Activated CD8-positive, alpha-beta T cell treated with anti-CD3 and anti-CD28 coated beads for 36 hours (primary cell): ENCODE measurements at regions not wholly inside any gene's neighbourhood (a gene's known extent, or its start where the extent isn't known, plus 50 kb on each side); places are given as distances from the start of the nearest gene placed in this dataset.

ENCODE experiments used
- ATAC-seq: fragments of 200-7000 bp; cut with Tn5 transposase; one replicate; pipeline ENCODE4 v1.10.0; 2021; ENCODE audit warnings: mild to moderate bottlenecking, moderate library complexity
- CTCF ChIA-PET: fragments of 350-600 bp; sonication (Branson Sonifier 250); formaldehyde crosslinking; loops from one replicate; lab custom pipeline; 2021; ENCODE audit warnings: antibody characterized with exemption; lab: Charles Lee
- POLR2A ChIA-PET: fragments of 350-600 bp; sonication (Branson Sonifier 250); formaldehyde crosslinking; loops from one replicate; lab custom pipeline; 2021; ENCODE audit warnings: antibody characterized with exemption; lab: Charles Lee
- DNase-seq: peaks from one replicate; pipeline ENCODE4 v3.0.0-alpha.2; 2020
- H3K27ac Mint-ChIP-seq: one replicate; pipeline ENCODE4 v1.8.0; 2021; ENCODE audit warnings: mild to moderate bottlenecking, mixed read lengths
- H3K27me3 Mint-ChIP-seq: one replicate; pipeline ENCODE4 v1.8.0; 2021; ENCODE audit warnings: mixed read lengths
- H3K36me3 Mint-ChIP-seq: one replicate; pipeline ENCODE4 v1.8.0; 2021; ENCODE audit warnings: low read depth, mixed read lengths
- H3K4me1 Mint-ChIP-seq: one replicate; pipeline ENCODE4 v1.8.0; 2021; ENCODE audit warnings: low read depth, mixed read lengths
- H3K4me3 Mint-ChIP-seq: one replicate; pipeline ENCODE4 v1.8.0; 2021; ENCODE audit warnings: mild to moderate bottlenecking, moderate library complexity, mixed read lengths
- H3K9me3 Mint-ChIP-seq: one replicate; pipeline ENCODE4 v1.8.0; 2021; ENCODE audit warnings: mixed read lengths
- CTCF ChIP-seq: fragments of 200-600 bp; IDR thresholded peaks from one replicate; pipeline ENCODE4 v1.8.0; 2022; ENCODE audit warnings: antibody characterized with exemption, mild to moderate bottlenecking
- intact Hi-C: fragments of 100-400 bp; cut with micrococcal nuclease; formaldehyde crosslinking; loops from one replicate; pipeline ENCODE4 v1.10.0; 2022

GRCh38 chr21:41600116-41600515, 92.2 kb upstream of the TMPRSS2 start:
- H3K4me1 Mint-ChIP-seq, result no peaks in the 10 kb centered on the region
- H3K36me3 Mint-ChIP-seq, result no peaks in the 10 kb centered on the region
- H3K27me3 Mint-ChIP-seq, result peaks cover 3% of the 10 kb centered on the region
- ATAC-seq (no peak), DNase-seq (no peak)
- POLR2A ChIA-PET, result no interaction called here
- H3K9me3 Mint-ChIP-seq, result no peaks in the 10 kb centered on the region
- CTCF ChIA-PET, result interaction anchor here (1.1 kb wide), 1 partner anchor 11 kb away, joined by 3 read pairs; no protein-coding TSS in a partner anchor
- TF ChIP-seq CTCF, result no peak
- H3K27ac Mint-ChIP-seq, result no peak overlapping the region
- intact Hi-C loops, result no loop called here
- H3K4me3 Mint-ChIP-seq, result no peak overlapping the region

GRCh38 chr21:41598561-41599431, 90.8 kb upstream of the TMPRSS2 start:
- Mint-ChIP-seq H3K4me3 (no peak overlapping the region), H3K27ac (no peak overlapping the region), H3K27me3 (peaks cover 3% of the 10 kb centered on the region), H3K4me1 (no peaks in the 10 kb centered on the region), H3K36me3 (no peaks in the 10 kb centered on the region), H3K9me3 (no peaks in the 10 kb centered on the region)
- CTCF ChIA-PET, result interaction anchor here (0.7 kb wide), 1 partner anchor 12 kb away, joined by 3 read pairs; no protein-coding TSS in a partner anchor
- DNase-seq (no peak), ATAC-seq (no peak)
- TF ChIP-seq CTCF, result no peak
- POLR2A ChIA-PET, result no interaction called here
- intact Hi-C loops, result no loop called here

GRCh38 chr21:41597811-41598231, 89.9 kb upstream of the TMPRSS2 start:
- intact Hi-C loops, result no loop called here
- CTCF ChIA-PET, result no interaction called here
- H3K36me3 Mint-ChIP-seq, result no peaks in the 10 kb centered on the region
- H3K9me3 Mint-ChIP-seq, result no peaks in the 10 kb centered on the region
- no peak overlapping the region for H3K4me3 Mint-ChIP-seq
- POLR2A ChIA-PET, result no interaction called here
- no peak overlapping the region for H3K27ac Mint-ChIP-seq
- ATAC-seq (no peak), DNase-seq (no peak)
- no peaks in the 10 kb centered on the region for H3K4me1 Mint-ChIP-seq
- H3K27me3 Mint-ChIP-seq, result peaks cover 3% of the 10 kb centered on the region
- no peak for TF ChIP-seq CTCF

- H3K9me3 Mint-ChIP-seq, result no peaks in the 10 kb centered on the region
Measured at GRCh38 chr21:41597227-41597626, 89.3 kb upstream of the TMPRSS2 start.

More at GRCh38 chr21:41597227-41597626, 89.3 kb upstream of the TMPRSS2 start:
- intact Hi-C loops, result no loop called here
- ATAC-seq (no peak), DNase-seq (no peak)
- peaks cover under 1% of the 10 kb centered on the region for H3K27me3 Mint-ChIP-seq
- H3K4me3 Mint-ChIP-seq, result no peak overlapping the region
- no peak for TF ChIP-seq CTCF
- ChIA-PET POLR2A (no interaction called here), CTCF (no interaction called here)
- no peak overlapping the region for H3K27ac Mint-ChIP-seq
- H3K36me3 Mint-ChIP-seq, result no peaks in the 10 kb centered on the region
- no peaks in the 10 kb centered on the region for H3K4me1 Mint-ChIP-seq
